ENCODE measurements at regions not wholly inside any gene's neighbourhood (a gene's known extent, or its start where the extent isn't known, plus 50 kb on each side); places are given as distances from the start of the nearest gene placed in this dataset.

- TF ChIP-seq CTCF (IDR thresholded peaks at IDR 0.05), result no peak
- no peak for DNase-seq (ENCODE audit: low spot score)
- ATAC-seq (ENCODE audit: low FRiP score), result no peak
Measured at GRCh38 chr15:87374339-87374738, 882.2 kb downstream of the NTRK3 start.

- TF ChIP-seq CTCF (IDR thresholded peaks at IDR 0.05), result no peak
- ATAC-seq (ENCODE audit: low FRiP score), result no peak
- DNase-seq (ENCODE audit: low spot score), result no peak
Measured at GRCh38 chr15:87369269-87369668, 887.3 kb downstream of the NTRK3 start.

DNA sequence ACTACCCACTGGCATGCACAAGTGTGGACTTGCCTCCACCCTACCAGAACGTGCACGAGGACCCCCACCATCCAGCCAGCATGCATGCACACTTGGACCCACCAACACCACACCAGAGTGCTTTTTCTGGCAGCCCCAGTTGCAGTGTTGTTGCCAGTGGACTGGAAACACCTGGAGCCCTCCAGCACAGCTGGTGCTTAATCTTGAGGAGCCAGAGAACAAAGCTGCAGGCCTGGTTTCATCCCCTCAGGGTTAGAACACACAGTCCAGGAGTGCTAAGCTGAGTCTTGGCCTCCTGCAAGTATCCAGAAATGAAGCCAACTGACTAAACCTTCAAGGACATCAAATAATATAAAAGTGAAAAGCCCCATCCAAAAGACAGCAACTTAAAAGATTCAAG is 888.0 kb downstream of the NTRK3 start:
- TF ChIP-seq CTCF (IDR thresholded peaks at IDR 0.05), result no peak
- ATAC-seq (ENCODE audit: low FRiP score), result no peak
- DNase-seq (ENCODE audit: low spot score), result no peak

- DNase-seq (ENCODE audit: low spot score) (no peak), ATAC-seq (ENCODE audit: low FRiP score) (no peak)
- TF ChIP-seq CTCF (IDR thresholded peaks at IDR 0.05), result no peak
Measured at GRCh38 chr15:87365186-87365585, 891.4 kb downstream of the NTRK3 start.

DNA sequence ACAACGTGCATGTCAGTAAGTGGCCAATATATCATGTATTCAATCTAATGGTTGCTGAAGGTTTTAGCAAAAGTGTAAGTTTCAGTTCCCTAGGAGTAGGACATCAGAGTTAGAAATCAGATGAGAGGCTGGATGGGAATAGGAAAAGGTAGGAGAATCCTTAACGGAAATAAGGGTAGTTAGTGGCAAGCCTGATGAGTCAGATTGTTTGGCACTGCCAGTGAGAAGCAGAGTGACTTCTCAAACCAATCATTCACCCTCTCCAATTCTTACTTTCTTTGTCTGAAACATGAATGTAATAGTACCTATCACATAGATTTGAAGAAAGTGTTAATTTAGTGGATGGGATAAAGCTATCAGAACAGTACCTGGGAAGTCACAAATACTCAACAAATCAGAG is 894.0 kb downstream of the NTRK3 start:
- ATAC-seq (ENCODE audit: low FRiP score) (no peak), DNase-seq (ENCODE audit: low spot score) (no peak)
- TF ChIP-seq CTCF (IDR thresholded peaks at IDR 0.05), result no peak

DNA sequence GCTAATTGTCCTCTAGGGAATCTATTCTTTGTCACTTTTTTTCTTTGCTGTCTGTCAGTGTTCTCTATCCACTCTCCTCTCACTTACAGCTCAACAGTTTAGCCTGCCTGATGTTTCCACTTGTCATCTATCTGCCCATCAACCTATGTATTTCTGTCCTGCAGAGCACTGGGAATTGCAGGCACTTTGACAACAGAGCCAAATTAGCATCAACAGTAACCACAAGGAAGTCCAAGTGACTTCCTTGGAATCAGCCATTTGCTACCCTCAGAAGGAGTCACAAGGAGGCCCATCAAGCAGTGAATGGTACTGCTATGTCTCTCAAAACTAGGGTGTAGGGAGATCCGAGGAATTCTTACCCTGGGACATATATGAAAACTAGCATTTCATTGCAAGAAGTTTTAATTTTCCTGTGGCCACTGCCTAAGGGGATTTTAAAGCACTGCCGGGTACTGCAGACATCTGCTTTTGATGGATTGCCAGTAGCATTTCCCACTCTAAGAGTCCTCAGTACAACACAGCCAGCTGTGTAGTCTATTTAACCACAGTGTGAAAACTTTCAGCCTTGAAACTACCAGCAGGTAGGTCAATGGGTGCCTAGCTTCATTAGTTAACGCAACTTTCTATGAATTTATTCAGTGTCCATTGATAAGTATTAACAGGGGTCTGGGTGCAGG is 898.8 kb downstream of the NTRK3 start:
- ATAC-seq (ENCODE audit: low FRiP score) (no peak), DNase-seq (ENCODE audit: low spot score) (no peak)
- no peak for TF ChIP-seq CTCF (IDR thresholded peaks at IDR 0.05)

- ATAC-seq (ENCODE audit: low FRiP score), result no peak
- DNase-seq (ENCODE audit: low spot score), result no peak
- TF ChIP-seq CTCF (IDR thresholded peaks at IDR 0.05), result no peak
Measured at GRCh38 chr15:87355946-87356345, 900.6 kb downstream of the NTRK3 start.

All from omental fat pad (tissue), 3 donors.